K562 (cell line): ENCODE measurements at regions not wholly inside any gene's neighbourhood (a gene's known extent, or its start where the extent isn't known, plus 50 kb on each side); places are given as distances from the start of the nearest gene placed in this dataset.

ENCODE experiments used
- ATAC-seq: fragments of 200-7000 bp; cut with Tn5 transposase; 3 replicates; pipeline ENCODE4 v1.9.1; 2020; ENCODE audit warnings: moderate library complexity
- BruUV-seq: library from RNA; stranded (reverse); fragments of 400-500 nt; replicated peaks from 2 replicates; lab custom pipeline; 2021; lab: Mats Ljungman, UMichigan
- CTCF ChIA-PET: fragments of 300-600 bp; formaldehyde crosslinking; extraction: SDS; loops from one replicate; lab custom pipeline; 2021; ENCODE audit warnings: low intra/inter-chr PET ratio; lab: Yijun Ruan, JAX
- POLR2A ChIA-PET: fragments of 300-600, 350-650 bp; sonication (Branson Sonifier 250); formaldehyde crosslinking; extraction: SDS; loops from one replicate; lab custom pipeline; 2021; ENCODE audit warnings: antibody characterized with exemption, inconsistent platforms; lab: Yijun Ruan, JAX
- DNase-seq, 4 experiments: peaks; one replicate each; pipeline versions ENCODE4 v3.0.0 to v3.0.0-alpha.2; 2011 to 2018; ENCODE audit warnings: low spot score in 3 of 4, mixed read lengths in 3 of 4; ENCODE audit errors: extremely low read depth in 1 of 4
- FAIRE-seq: peaks from 2 replicates; lab custom pipeline; 2011; peaks lifted over from hg19 to GRCh38; lab: Jason Lieb, UNC
- H2AFZ ChIP-seq: 2 replicates; pipeline ENCODE4 v1.6.0; 2011; ENCODE audit warnings: low read depth, low read length, control low read depth, inconsistent platforms
- H3K27ac ChIP-seq: fragments of 200-600 bp; 3 replicates; pipeline ENCODE4 v1.8.0; 2011; ENCODE audit warnings: low read depth, mild to moderate bottlenecking, control low read depth, inconsistent platforms, low read length, moderate library complexity, mixed read lengths; ENCODE audit errors: extremely low read depth
- H3K27me3 ChIP-seq, 2 experiments: fragments of 300-600 bp in 1 of 2; 2 replicates in 1 of 2; 3 replicates in 1 of 2; pipeline versions ENCODE4 v1.6.0 to v1.8.0; 2011; ENCODE audit warnings: inconsistent platforms in 2 of 2, low read length in 2 of 2, mild to moderate bottlenecking in 1 of 2, mixed read lengths in 1 of 2, moderate library complexity in 1 of 2; ENCODE audit not compliant: control insufficient read depth in 2 of 2, insufficient read depth in 2 of 2
- H3K36me3 ChIP-seq: fragments of 300-600 bp; 3 replicates; pipeline ENCODE4 v1.8.0; 2011; ENCODE audit warnings: mild to moderate bottlenecking, low read length, inconsistent platforms; ENCODE audit not compliant: control insufficient read depth, insufficient read depth
- H3K4me1 ChIP-seq, 2 experiments: fragments of 200-600 bp in 1 of 2; replicated peaks in 1 of 2; 2 replicates in 1 of 2; 3 replicates in 1 of 2; pipeline versions ENCODE4 v1.5.1 to v1.8.0; 2011; ENCODE audit warnings: inconsistent platforms in 2 of 2, low read length in 2 of 2, mild to moderate bottlenecking in 1 of 2, mixed read lengths in 1 of 2, moderate library complexity in 1 of 2; ENCODE audit not compliant: control insufficient read depth in 2 of 2, insufficient read depth in 2 of 2
- H3K4me2 ChIP-seq: 2 replicates; pipeline ENCODE4 v1.6.1; 2011; ENCODE audit warnings: low read length, control low read depth, inconsistent platforms, mixed read lengths; ENCODE audit not compliant: insufficient read depth
- H3K4me3 ChIP-seq: fragments of 200-600 bp; sonication (generic), shearing (Covaris generic); 2 replicates; pipeline ENCODE4 v1.5.1; 2016; ENCODE audit warnings: control low read depth, inconsistent platforms
- H3K79me2 ChIP-seq: fragments of 200-600 bp; 3 replicates; pipeline ENCODE4 v1.8.0; 2011; ENCODE audit warnings: low read length, inconsistent platforms; ENCODE audit not compliant: control insufficient read depth, insufficient read depth
- H3K9ac ChIP-seq, 2 experiments: 2 replicates each; pipeline versions ENCODE4 v1.6.0 to v1.6.1; 2011; ENCODE audit warnings: low read depth in 2 of 2, low read length in 2 of 2, control low read depth in 1 of 2, inconsistent platforms in 1 of 2, mild to moderate bottlenecking in 1 of 2, mixed read lengths in 1 of 2; ENCODE audit not compliant: insufficient read depth in 1 of 2
- H3K9me1 ChIP-seq: one replicate; pipeline ENCODE4 v1.6.0; 2011; ENCODE audit warnings: inconsistent platforms, mild to moderate bottlenecking, low read length, moderate library complexity; ENCODE audit not compliant: control insufficient read depth, insufficient read depth
- H3K9me3 ChIP-seq: replicated peaks from 2 replicates; pipeline ENCODE4 v1.5.1; 2011; ENCODE audit warnings: low read depth, low read length, inconsistent platforms; ENCODE audit not compliant: control insufficient read depth, insufficient read depth
- H4K20me1 ChIP-seq: replicated peaks from 2 replicates; pipeline ENCODE4 v1.6.1; 2011; ENCODE audit warnings: low read length, inconsistent platforms, mixed read lengths; ENCODE audit not compliant: control insufficient read depth, insufficient read depth
- C11orf30 ChIP-seq: fragments of 450-650 bp; IDR thresholded peaks from 2 replicates; pipeline ENCODE4 v1.6.1; 2016; ENCODE audit warnings: low read depth, mild to moderate bottlenecking
- CBFA2T3 ChIP-seq: fragments of 450-650 bp; IDR thresholded peaks from 2 replicates; pipeline ENCODE4 v1.6.1; 2017
- ETV5 ChIP-seq: sonication (generic); formaldehyde crosslinking; IDR thresholded peaks from 2 replicates; pipeline ENCODE4 v1.4.0; 2020; ENCODE audit warnings: low read depth, mild to moderate bottlenecking, missing genetic modification reagents
- GABPA ChIP-seq: fragments of 200-800 bp; sonication (Bioruptor generic); conservative IDR thresholded peaks from 2 replicates; pipeline ENCODE4 v1.6.1; 2016; ENCODE audit warnings: low read depth, missing genetic modification characterization, missing compliant biosample characterization
- HDAC1 ChIP-seq, 2 experiments: fragments of 450-650 bp; IDR thresholded peaks; 2 replicates each; pipeline ENCODE4 v1.6.1; 2016 to 2017; ENCODE audit warnings: inconsistent platforms in 1 of 2, mild to moderate bottlenecking in 1 of 2, moderate library complexity in 1 of 2
- MAFF ChIP-seq: IDR thresholded peaks from 2 replicates; pipeline ENCODE4 v1.6.1; 2012; ENCODE audit warnings: low read length, improper control_type of control experiment
- MAFG ChIP-seq: fragments of 450-650 bp; conservative IDR thresholded peaks from 2 replicates; pipeline ENCODE4 v1.6.1; 2016; ENCODE audit warnings: missing genetic modification characterization, missing compliant biosample characterization
- MAFK ChIP-seq: IDR thresholded peaks from 2 replicates; pipeline ENCODE4 v1.6.1; 2011; ENCODE audit warnings: low read length, improper control_type of control experiment
- SMARCE1 ChIP-seq: fragments of 450-650 bp; IDR thresholded peaks from 2 replicates; pipeline ENCODE4 v1.7.1; 2016; ENCODE audit warnings: mild to moderate bottlenecking
- TAF9B ChIP-seq: fragments of 450-650 bp; IDR thresholded peaks from 2 replicates; pipeline ENCODE4 v1.6.1; 2018; ENCODE audit warnings: mild to moderate bottlenecking; ENCODE audit not compliant: partially characterized antibody
- TCF3 ChIP-seq: sonication (generic); formaldehyde crosslinking; IDR thresholded peaks from 2 replicates; pipeline ENCODE4 v1.4.0; 2020; ENCODE audit warnings: mild to moderate bottlenecking, missing genetic modification reagents
- TCF7 ChIP-seq: sonication (generic); IDR thresholded peaks from 2 replicates; pipeline ENCODE4 v1.6.1; 2016; ENCODE audit warnings: antibody characterized with exemption, borderline replicate concordance
- YBX1 ChIP-seq: fragments of 450-650 bp; IDR thresholded peaks from 2 replicates; pipeline ENCODE4 v1.7.1; 2016; ENCODE audit warnings: mild to moderate bottlenecking
- ZKSCAN1 ChIP-seq: fragments of 150-350 bp; IDR thresholded peaks from 2 replicates; pipeline ENCODE4 v1.6.1; 2016; ENCODE audit warnings: low read depth, low read length
- ZNF263 ChIP-seq: sonication (generic); formaldehyde crosslinking; IDR thresholded peaks from 2 replicates; pipeline ENCODE4 v1.8.0; 2022; ENCODE audit warnings: mild to moderate bottlenecking, missing genetic modification reagents, borderline replicate concordance
- ZNF316 ChIP-seq: fragments of 450-650 bp; IDR thresholded peaks from 2 replicates; pipeline ENCODE4 v1.6.1; 2016
- ZNF347 ChIP-seq: fragments of 450-650 bp; formaldehyde crosslinking; IDR thresholded peaks from 2 replicates; pipeline ENCODE4 v1.4.0; 2020; ENCODE audit warnings: low read depth, mild to moderate bottlenecking, moderate library complexity
- WGBS: fragments of 100-300 bp; shearing (Covaris generic); methylation state at CpG from one replicate; pipeline ENCODE4 v1.1.6; 2016; ENCODE audit warnings: low coverage, mixed read lengths; ENCODE audit not compliant: insufficient coverage; ENCODE audit errors: missing lambda C conversion rate; 5-methylcytosine and 5-hydroxymethylcytosine counted together
- in situ Hi-C: fragments of 300-500 bp; cut with MboI; formaldehyde crosslinking; loops from 4 replicates; pipeline ENCODE4 v1.15.0; 2018; ENCODE audit warnings: inconsistent platforms, mixed read lengths
- intact Hi-C: fragments of 100-400 bp; cut with micrococcal nuclease; formaldehyde crosslinking; loops from 2 replicates; pipeline ENCODE4 v1.14.2; 2022
- TF ChIP-seq, protein P1 (sequence below): fragments of 450-650 bp; IDR thresholded peaks from 2 replicates; pipeline ENCODE4 v1.6.1; 2017; ENCODE audit warnings: antibody characterized with exemption

DNA sequence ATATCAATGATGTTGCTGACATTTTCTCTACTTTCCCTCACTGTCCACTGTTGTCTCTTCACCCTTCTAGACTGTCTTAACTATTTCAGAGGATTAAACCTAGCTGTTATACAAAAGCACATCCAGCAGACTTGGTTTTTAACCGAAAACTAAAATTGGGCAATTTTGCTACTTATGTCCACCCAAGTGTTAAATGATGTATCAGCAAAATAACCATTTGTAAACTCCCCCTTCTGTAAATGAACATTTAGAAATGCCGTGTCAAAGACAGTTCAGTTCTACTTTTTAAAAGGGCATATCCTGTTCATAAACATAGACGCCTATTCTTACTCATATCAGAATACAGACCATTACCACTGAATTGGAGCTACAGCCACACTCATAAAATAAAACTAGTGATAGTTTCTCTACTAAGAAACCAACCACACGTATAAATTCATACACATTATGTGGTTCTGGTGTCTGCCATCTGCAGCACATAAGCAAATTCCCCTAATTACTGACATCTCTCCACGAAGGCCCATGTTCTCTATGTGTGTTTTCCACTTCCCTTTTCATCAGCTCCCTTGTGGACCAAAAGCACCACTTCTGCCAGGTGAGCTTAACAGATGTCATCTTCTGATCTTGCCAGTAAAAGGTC is 1091.8 kb downstream of the PCDH9 start:
- WGBS: 29% methylated on average over 5 of the region's 5 CpGs
- BruUV-seq: no TSS peak
- H3K79me2 ChIP-seq: no peaks in the 10 kb centered on the region
- TF ChIP-seq C11orf30 (peak; percentile 31; the same call in 1 of the 2 replicates), MAFF (peak; percentile 57), ZNF316 (peak; percentile 69; the same call in 1 of the 2 replicates), MAFK (peak; percentile 23; the same call in 1 of the 2 replicates), TAF9B (no peak), MAFG (tag) (peak; percentile 47), ZNF263 (CRISPR knock-in tag) (no peak)
- H3K4me3 ChIP-seq: no peak overlapping the region
- no peaks in the 10 kb centered on the region for H4K20me1 ChIP-seq
- H3K9ac ChIP-seq: no peak overlapping the region
- no peak overlapping the region for H3K27ac ChIP-seq
- in situ Hi-C loops: no loop called here
- no peak for DNase-seq
- no peaks in the 10 kb centered on the region for H3K36me3 ChIP-seq
- H3K4me2 ChIP-seq: no peak overlapping the region
- ATAC-seq: no peak
- H3K4me1 ChIP-seq: no peaks in the 10 kb centered on the region
- intact Hi-C loops: no loop called here
- ChIA-PET POLR2A (no interaction called here), CTCF (no interaction called here)
- H3K9me3 ChIP-seq: no peaks in the 10 kb centered on the region
- H2AFZ ChIP-seq: no peak overlapping the region
- no peaks in the 10 kb centered on the region for H3K9me1 ChIP-seq
- no peaks in the 10 kb centered on the region for H3K27me3 ChIP-seq
- FAIRE-seq: no peak

DNA sequence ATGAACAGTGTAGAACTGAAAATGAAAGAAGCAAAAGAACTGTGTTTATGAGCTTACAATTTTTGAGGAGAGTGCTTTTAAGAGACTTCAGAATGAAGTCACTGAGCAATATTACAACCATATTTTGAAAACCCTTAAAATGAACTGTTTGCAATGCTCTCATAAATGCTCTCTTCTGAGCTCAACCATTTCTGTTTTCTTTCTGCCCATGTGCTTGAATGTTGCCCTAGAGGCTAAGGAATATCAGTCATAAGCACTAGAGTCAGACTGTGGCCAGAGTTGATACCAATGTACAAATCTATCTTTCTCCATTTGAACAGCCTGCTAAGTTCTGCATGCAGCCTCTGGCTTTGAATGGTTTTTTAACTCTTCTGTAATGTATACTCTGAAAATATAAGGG is 1092.8 kb downstream of the PCDH9 start:
- no peak overlapping the region for H3K27ac ChIP-seq
- ChIA-PET CTCF (no interaction called here), POLR2A (no interaction called here)
- no peaks in the 10 kb centered on the region for H3K4me1 ChIP-seq
- H3K9ac ChIP-seq: no peak overlapping the region
- no TSS peak for BruUV-seq
- in situ Hi-C loops (no loop called here), intact Hi-C loops (no loop called here)
- FAIRE-seq (no peak), ATAC-seq (no peak), DNase-seq (no peak)
- H3K79me2 ChIP-seq: no peaks in the 10 kb centered on the region
- H3K4me3 ChIP-seq: no peak overlapping the region
- no peak overlapping the region for H2AFZ ChIP-seq
- H3K4me2 ChIP-seq: no peak overlapping the region
- H3K36me3 ChIP-seq: no peaks in the 10 kb centered on the region
- H4K20me1 ChIP-seq: no peaks in the 10 kb centered on the region
- no peaks in the 10 kb centered on the region for H3K9me1 ChIP-seq
- no peaks in the 10 kb centered on the region for H3K9me3 ChIP-seq
- H3K27me3 ChIP-seq: no peaks in the 10 kb centered on the region
- TF ChIP-seq SMARCE1 (no peak), YBX1 (no peak), CBFA2T3 (no peak), TCF7 (no peak), ZNF347 (no peak), ETV5 (CRISPR knock-in tag) (no peak), HDAC1 (IDR thresholded peaks at IDR 0.05) (no peak), ZKSCAN1 (no peak), MAFF (no peak), MAFG (tag) (no peak), GABPA (no peak), TCF3 (CRISPR knock-in tag) (no peak)
- TF ChIP-seq, protein P1, sequence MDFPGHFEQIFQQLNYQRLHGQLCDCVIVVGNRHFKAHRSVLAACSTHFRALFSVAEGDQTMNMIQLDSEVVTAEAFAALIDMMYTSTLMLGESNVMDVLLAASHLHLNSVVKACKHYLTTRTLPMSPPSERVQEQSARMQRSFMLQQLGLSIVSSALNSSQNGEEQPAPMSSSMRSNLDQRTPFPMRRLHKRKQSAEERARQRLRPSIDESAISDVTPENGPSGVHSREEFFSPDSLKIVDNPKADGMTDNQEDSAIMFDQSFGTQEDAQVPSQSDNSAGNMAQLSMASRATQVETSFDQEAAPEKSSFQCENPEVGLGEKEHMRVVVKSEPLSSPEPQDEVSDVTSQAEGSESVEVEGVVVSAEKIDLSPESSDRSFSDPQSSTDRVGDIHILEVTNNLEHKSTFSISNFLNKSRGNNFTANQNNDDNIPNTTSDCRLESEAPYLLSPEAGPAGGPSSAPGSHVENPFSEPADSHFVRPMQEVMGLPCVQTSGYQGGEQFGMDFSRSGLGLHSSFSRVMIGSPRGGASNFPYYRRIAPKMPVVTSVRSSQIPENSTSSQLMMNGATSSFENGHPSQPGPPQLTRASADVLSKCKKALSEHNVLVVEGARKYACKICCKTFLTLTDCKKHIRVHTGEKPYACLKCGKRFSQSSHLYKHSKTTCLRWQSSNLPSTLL: no peak
